Astrocyte (in vitro differentiated cells and primary cell): ENCODE measurements at regions not wholly inside any gene's neighbourhood (a gene's known extent, or its start where the extent isn't known, plus 50 kb on each side); places are given as distances from the start of the nearest gene placed in this dataset.

ENCODE experiments used
- DNase-seq: peaks from one replicate; pipeline ENCODE4 v3.0.0-alpha.2; 2010; ENCODE audit warnings: low read depth
- FAIRE-seq: peaks from 2 replicates; lab custom pipeline; 2011; peaks lifted over from hg19 to GRCh38; lab: Jason Lieb, UNC
- H2AFZ ChIP-seq: 2 replicates; pipeline ENCODE4 v1.6.0; 2012; ENCODE audit warnings: low read depth, low read length, inconsistent platforms
- H3K27ac ChIP-seq: 2 replicates; pipeline ENCODE4 v1.5.1; 2011; ENCODE audit warnings: low read depth, low read length, inconsistent platforms
- H3K27me3 ChIP-seq: 2 replicates; pipeline ENCODE4 v1.6.0; 2011; ENCODE audit warnings: low read length, inconsistent platforms; ENCODE audit not compliant: insufficient read depth
- H3K36me3 ChIP-seq: 2 replicates; pipeline ENCODE4 v1.5.1; 2011; ENCODE audit warnings: low read length, inconsistent platforms; ENCODE audit not compliant: insufficient read depth
- H3K4me1 ChIP-seq: 2 replicates; pipeline ENCODE4 v1.5.1; 2011; ENCODE audit warnings: low read length, inconsistent platforms; ENCODE audit not compliant: insufficient read depth
- H3K4me2 ChIP-seq: 2 replicates; pipeline ENCODE4 v1.6.0; 2012; ENCODE audit warnings: low read length, inconsistent platforms
- H3K4me3 ChIP-seq: 2 replicates; pipeline ENCODE4 v1.5.1; 2011; ENCODE audit warnings: low read depth, mild to moderate bottlenecking, low read length, inconsistent platforms; ENCODE audit not compliant: insufficient read depth
- H3K79me2 ChIP-seq: 2 replicates; pipeline ENCODE4 v1.6.0; 2012; ENCODE audit warnings: mild to moderate bottlenecking, low read length, inconsistent platforms; ENCODE audit not compliant: insufficient read depth
- H3K9ac ChIP-seq: 2 replicates; pipeline ENCODE4 v1.6.0; 2012; ENCODE audit warnings: mild to moderate bottlenecking, low read length, inconsistent platforms
- H3K9me3 ChIP-seq: 2 replicates; pipeline ENCODE4 v1.5.1; 2012; ENCODE audit warnings: low read depth, mild to moderate bottlenecking, low read length, inconsistent platforms; ENCODE audit not compliant: insufficient read depth
- H4K20me1 ChIP-seq: 2 replicates; pipeline ENCODE4 v1.6.0; 2012; ENCODE audit warnings: low read length, inconsistent platforms; ENCODE audit not compliant: insufficient read depth
- H3K27ac Mint-ChIP-seq: one replicate; pipeline ENCODE4 v1.8.0; 2021; ENCODE audit warnings: mild to moderate bottlenecking, mixed read lengths; ENCODE audit not compliant: unreplicated experiment
- H3K27me3 Mint-ChIP-seq: one replicate; pipeline ENCODE4 v1.8.0; 2021; ENCODE audit warnings: low read depth, mixed read lengths; ENCODE audit not compliant: unreplicated experiment
- H3K36me3 Mint-ChIP-seq: one replicate; pipeline ENCODE4 v1.8.0; 2021; ENCODE audit warnings: low read depth, mixed read lengths; ENCODE audit not compliant: unreplicated experiment
- H3K4me1 Mint-ChIP-seq: one replicate; pipeline ENCODE4 v1.8.0; 2021; ENCODE audit warnings: low read depth, mixed read lengths; ENCODE audit not compliant: unreplicated experiment
- H3K4me3 Mint-ChIP-seq: one replicate; pipeline ENCODE4 v1.8.0; 2021; ENCODE audit warnings: mild to moderate bottlenecking, moderate library complexity, mixed read lengths; ENCODE audit not compliant: unreplicated experiment
- H3K9me3 Mint-ChIP-seq: one replicate; pipeline ENCODE4 v1.8.0; 2021; ENCODE audit warnings: mild to moderate bottlenecking, mixed read lengths; ENCODE audit not compliant: unreplicated experiment
- CTCF ChIP-seq: IDR thresholded peaks from 2 replicates; pipeline ENCODE4 v1.5.1; 2011; ENCODE audit warnings: low read depth, mild to moderate bottlenecking, inconsistent platforms, low read length, moderate library complexity; ENCODE audit not compliant: insufficient read depth
- EZH2 ChIP-seq: IDR thresholded peaks from 2 replicates; pipeline ENCODE4 v1.6.1; 2012; ENCODE audit warnings: mild to moderate bottlenecking, low read length, inconsistent platforms; ENCODE audit not compliant: insufficient read depth

GRCh38 chr4:32042486-32043247 is 1322.5 kb downstream of the PCDH7 start:
- no peak for TF ChIP-seq CTCF
- no peak for TF ChIP-seq EZH2
- Mint-ChIP-seq H3K4me3 (no peak overlapping the region), H3K4me1 (no peaks in the 10 kb centered on the region), H3K36me3 (no peaks in the 10 kb centered on the region), H3K27ac (no peak overlapping the region), H3K9me3 (peaks cover 3% of the 10 kb centered on the region), H3K27me3 (no peaks in the 10 kb centered on the region)
- no peak overlapping the region for H3K4me2 ChIP-seq
- no peaks in the 10 kb centered on the region for H4K20me1 ChIP-seq
- no peak for DNase-seq
- no peaks in the 10 kb centered on the region for H3K79me2 ChIP-seq
- H3K27me3 ChIP-seq = no peaks in the 10 kb centered on the region
- no peaks in the 10 kb centered on the region for H3K9me3 ChIP-seq
- no peaks in the 10 kb centered on the region for H3K36me3 ChIP-seq
- no peak overlapping the region for H3K27ac ChIP-seq
- FAIRE-seq = no peak
- no peak overlapping the region for H3K9ac ChIP-seq
- H2AFZ ChIP-seq = no peak overlapping the region
- H3K4me3 ChIP-seq = no peak overlapping the region
- no peaks in the 10 kb centered on the region for H3K4me1 ChIP-seq

GRCh38 chr4:32043248-32043633 is 1323.1 kb downstream of the PCDH7 start:
- Histone ChIP-seq H3K4me2 (no peak overlapping the region), H3K9me3 (no peaks in the 10 kb centered on the region), H3K4me1 (no peaks in the 10 kb centered on the region), H3K4me3 (no peak overlapping the region), H3K27me3 (no peaks in the 10 kb centered on the region), H3K36me3 (no peaks in the 10 kb centered on the region), H3K27ac (no peak overlapping the region), H2AFZ (no peak overlapping the region), H3K79me2 (no peaks in the 10 kb centered on the region), H3K9ac (no peak overlapping the region), H4K20me1 (no peaks in the 10 kb centered on the region)
- H3K36me3 Mint-ChIP-seq = no peaks in the 10 kb centered on the region
- no peak for TF ChIP-seq EZH2
- no peak for TF ChIP-seq CTCF
- no peaks in the 10 kb centered on the region for H3K27me3 Mint-ChIP-seq
- no peak for DNase-seq
- no peaks in the 10 kb centered on the region for H3K4me1 Mint-ChIP-seq
- H3K9me3 Mint-ChIP-seq = peaks cover 3% of the 10 kb centered on the region
- H3K4me3 Mint-ChIP-seq = no peak overlapping the region
- H3K27ac Mint-ChIP-seq = no peak overlapping the region
- FAIRE-seq = no peak

GRCh38 chr4:32061916-32062315 is 1341.7 kb downstream of the PCDH7 start:
- no peak overlapping the region for H3K4me3 Mint-ChIP-seq
- H3K36me3 ChIP-seq = no peaks in the 10 kb centered on the region
- peaks cover 3% of the 10 kb centered on the region for H3K4me1 Mint-ChIP-seq
- FAIRE-seq = no peak
- no peak overlapping the region for H3K9ac ChIP-seq
- H3K9me3 Mint-ChIP-seq = peaks cover 2% of the 10 kb centered on the region
- no peak overlapping the region for H3K4me3 ChIP-seq
- H4K20me1 ChIP-seq = no peaks in the 10 kb centered on the region
- H3K27ac ChIP-seq = no peak overlapping the region
- DNase-seq = no peak
- peaks cover 4% of the 10 kb centered on the region for H3K36me3 Mint-ChIP-seq
- no peaks in the 10 kb centered on the region for H3K79me2 ChIP-seq
- H3K27me3 ChIP-seq = no peaks in the 10 kb centered on the region
- H3K4me2 ChIP-seq = no peak overlapping the region
- H2AFZ ChIP-seq = no peak overlapping the region
- H3K4me1 ChIP-seq = no peaks in the 10 kb centered on the region
- H3K9me3 ChIP-seq = no peaks in the 10 kb centered on the region
- no peak overlapping the region for H3K27ac Mint-ChIP-seq
- H3K27me3 Mint-ChIP-seq = no peaks in the 10 kb centered on the region
- no peak for TF ChIP-seq EZH2
- no peak for TF ChIP-seq CTCF
